IPS-20b (cell line): ENCODE measurements at regions not wholly inside any gene's neighbourhood (a gene's known extent, or its start where the extent isn't known, plus 50 kb on each side); places are given as distances from the start of the nearest gene placed in this dataset.
"Not testable (repeated sequence)": the region's sequence is repeated elsewhere in the genome, so short reads cannot be mapped to it uniquely, and the experiment has no call there.

Source experiments
- H3K27ac ChIP-seq: one replicate; pipeline ENCODE4 v1.5.1; 2013; ENCODE audit warnings: low read length
- H3K27me3 ChIP-seq: 2 replicates; pipeline ENCODE4 v1.6.1; 2013; ENCODE audit warnings: mild to moderate bottlenecking, low read length, inconsistent platforms; ENCODE audit not compliant: insufficient read depth
- H3K36me3 ChIP-seq: 2 replicates; pipeline ENCODE4 v1.6.1; 2013; ENCODE audit warnings: low read depth, mild to moderate bottlenecking, inconsistent platforms, low read length, moderate library complexity; ENCODE audit not compliant: insufficient read depth
- H3K4me1 ChIP-seq: 2 replicates; pipeline ENCODE4 v1.6.1; 2013; ENCODE audit warnings: mild to moderate bottlenecking, control low read depth, inconsistent platforms, low read length, moderate library complexity; ENCODE audit not compliant: insufficient read depth
- H3K4me3 ChIP-seq: 2 replicates; pipeline ENCODE4 v1.5.1; 2013; ENCODE audit warnings: mild to moderate bottlenecking, low read length, inconsistent platforms
- H3K9ac ChIP-seq: 2 replicates; pipeline ENCODE4 v1.6.1; 2013; ENCODE audit warnings: low read depth, mild to moderate bottlenecking, inconsistent platforms, low read length, moderate library complexity
- H3K9me3 ChIP-seq: 2 replicates; pipeline ENCODE4 v1.6.1; 2013; ENCODE audit warnings: mild to moderate bottlenecking, low read depth, low read length, inconsistent platforms; ENCODE audit not compliant: insufficient read depth

GRCh38 chr6:87753131-87753685 is 51.2 kb upstream of the AKIRIN2 start:
- no peak overlapping the region for H3K9ac ChIP-seq
- H3K9me3 ChIP-seq, result no peaks in the 10 kb centered on the region
- H3K27me3 ChIP-seq, result no peaks in the 10 kb centered on the region
- H3K36me3 ChIP-seq, result no peaks in the 10 kb centered on the region
- no peak overlapping the region for H3K27ac ChIP-seq
- H3K4me3 ChIP-seq, result no peak overlapping the region
- H3K4me1 ChIP-seq, result no peaks in the 10 kb centered on the region; the same call in 1 of the 2 replicates

- not testable (repeated sequence) for H3K4me1 ChIP-seq, H3K4me3 ChIP-seq, H3K36me3 ChIP-seq, H3K9me3 ChIP-seq, H3K9ac ChIP-seq, H3K27me3 ChIP-seq, H3K27ac ChIP-seq
Observed at GRCh38 chr6:87752503-87752902, 50.5 kb upstream of the AKIRIN2 start.
